ENCODE measurements at regions not wholly inside any gene's neighbourhood (a gene's known extent, or its start where the extent isn't known, plus 50 kb on each side); places are given as distances from the start of the nearest gene placed in this dataset.

DNA sequence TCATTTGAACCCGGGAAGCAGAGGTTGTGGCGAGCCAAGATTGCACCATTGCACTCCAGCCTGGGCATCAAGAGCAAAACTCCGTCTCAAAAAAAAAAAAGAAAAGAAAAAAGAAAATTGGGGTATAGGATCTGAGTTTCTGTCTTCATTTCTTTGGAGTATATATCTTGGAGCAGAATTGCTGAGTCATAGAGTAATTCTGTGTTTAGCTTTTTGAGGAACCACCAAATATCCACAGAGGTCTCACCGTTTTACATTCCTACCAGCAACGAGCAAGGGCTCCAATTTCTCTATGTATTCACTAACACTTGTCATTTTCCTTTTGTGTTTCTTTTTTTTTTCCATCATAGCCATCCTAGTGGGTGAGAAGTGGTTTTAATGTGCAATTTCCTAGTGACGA, 87.6 kb upstream of the TEX51 start:
- H3K27ac Mint-ChIP-seq = no peak overlapping the region
- no peaks in the 10 kb centered on the region for H3K36me3 Mint-ChIP-seq (ENCODE audit: low read depth)
- H3K4me3 Mint-ChIP-seq = no peak overlapping the region
- peaks cover 18% of the 10 kb centered on the region for H3K27me3 Mint-ChIP-seq (ENCODE audit: low read depth)
- no peaks in the 10 kb centered on the region for H3K4me1 Mint-ChIP-seq
- TF ChIP-seq, protein P1, sequence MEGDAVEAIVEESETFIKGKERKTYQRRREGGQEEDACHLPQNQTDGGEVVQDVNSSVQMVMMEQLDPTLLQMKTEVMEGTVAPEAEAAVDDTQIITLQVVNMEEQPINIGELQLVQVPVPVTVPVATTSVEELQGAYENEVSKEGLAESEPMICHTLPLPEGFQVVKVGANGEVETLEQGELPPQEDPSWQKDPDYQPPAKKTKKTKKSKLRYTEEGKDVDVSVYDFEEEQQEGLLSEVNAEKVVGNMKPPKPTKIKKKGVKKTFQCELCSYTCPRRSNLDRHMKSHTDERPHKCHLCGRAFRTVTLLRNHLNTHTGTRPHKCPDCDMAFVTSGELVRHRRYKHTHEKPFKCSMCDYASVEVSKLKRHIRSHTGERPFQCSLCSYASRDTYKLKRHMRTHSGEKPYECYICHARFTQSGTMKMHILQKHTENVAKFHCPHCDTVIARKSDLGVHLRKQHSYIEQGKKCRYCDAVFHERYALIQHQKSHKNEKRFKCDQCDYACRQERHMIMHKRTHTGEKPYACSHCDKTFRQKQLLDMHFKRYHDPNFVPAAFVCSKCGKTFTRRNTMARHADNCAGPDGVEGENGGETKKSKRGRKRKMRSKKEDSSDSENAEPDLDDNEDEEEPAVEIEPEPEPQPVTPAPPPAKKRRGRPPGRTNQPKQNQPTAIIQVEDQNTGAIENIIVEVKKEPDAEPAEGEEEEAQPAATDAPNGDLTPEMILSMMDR (IDR thresholded peaks at IDR 0.05; ENCODE audit: unreplicated experiment in 3 of 3) = no peak
- peaks cover 28% of the 10 kb centered on the region for H3K9me3 Mint-ChIP-seq

- H3K9me3 Mint-ChIP-seq = peaks cover 48% of the 10 kb centered on the region
These were observed 81.5 kb upstream of the TEX51 start for GRCh38 chr2:126817172-126817571.

DNA sequence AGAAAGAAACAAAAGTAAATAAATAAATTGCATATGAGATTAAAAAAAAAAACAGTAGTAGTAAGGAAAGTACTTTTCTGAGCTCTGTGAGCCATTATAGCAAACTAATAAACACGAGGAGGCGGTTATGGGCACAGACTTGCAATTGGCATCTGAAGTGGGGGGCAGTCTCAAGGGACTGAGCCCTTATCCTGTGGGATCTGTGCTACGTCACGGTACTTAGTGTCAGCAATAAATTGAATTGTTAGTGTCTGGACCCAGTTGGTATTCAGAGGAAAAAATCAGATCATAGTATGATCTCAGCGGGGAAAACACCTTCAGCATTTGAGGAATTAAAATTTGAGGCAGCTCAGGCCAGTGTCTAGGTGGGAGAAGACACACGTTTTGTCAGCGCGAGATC, 76.6 kb upstream of the TEX51 start:
- H3K27ac Mint-ChIP-seq = no peak overlapping the region
- peaks cover 22% of the 10 kb centered on the region for H3K9me3 Mint-ChIP-seq
- H3K4me3 Mint-ChIP-seq = no peak overlapping the region
- peaks cover 4% of the 10 kb centered on the region for H3K36me3 Mint-ChIP-seq (ENCODE audit: low read depth)
- H3K27me3 Mint-ChIP-seq (ENCODE audit: low read depth) = peaks cover 7% of the 10 kb centered on the region
- no peaks in the 10 kb centered on the region for H3K4me1 Mint-ChIP-seq
- TF ChIP-seq, protein P1 (IDR thresholded peaks at IDR 0.05; ENCODE audit: unreplicated experiment in 3 of 3) = no peak

More at GRCh38 chr2:126817172-126817571, 81.5 kb upstream of the TEX51 start:
- Mint-ChIP-seq H3K27me3 (ENCODE audit: low read depth) (peaks cover 13% of the 10 kb centered on the region), H3K4me3 (no peak overlapping the region), H3K4me1 (no peaks in the 10 kb centered on the region), H3K27ac (no peak overlapping the region), H3K36me3 (ENCODE audit: low read depth) (peaks cover 4% of the 10 kb centered on the region)
- TF ChIP-seq, protein P1 (IDR thresholded peaks at IDR 0.05; ENCODE audit: unreplicated experiment in 3 of 3) = no peak

- no peak overlapping the region for H3K4me3 Mint-ChIP-seq
- H3K9me3 Mint-ChIP-seq = peaks cover 14% of the 10 kb centered on the region
- H3K4me1 Mint-ChIP-seq = no peaks in the 10 kb centered on the region
- no peaks in the 10 kb centered on the region for H3K36me3 Mint-ChIP-seq (ENCODE audit: low read depth)
- TF ChIP-seq, protein P1 (IDR thresholded peaks at IDR 0.05; ENCODE audit: unreplicated experiment in 3 of 3) = no peak
- peaks cover 4% of the 10 kb centered on the region for H3K27me3 Mint-ChIP-seq (ENCODE audit: low read depth)
- H3K27ac Mint-ChIP-seq = no peak overlapping the region
These were observed 75.8 kb upstream of the TEX51 start for GRCh38 chr2:126822921-126823320.

GRCh38 chr2:126823951-126824350, 74.7 kb upstream of the TEX51 start:
- TF ChIP-seq, protein P1 (IDR thresholded peaks at IDR 0.05; ENCODE audit: unreplicated experiment in 3 of 3) = no peak
- H3K36me3 Mint-ChIP-seq (ENCODE audit: low read depth) = no peaks in the 10 kb centered on the region
- H3K4me3 Mint-ChIP-seq = no peak overlapping the region
- H3K27me3 Mint-ChIP-seq (ENCODE audit: low read depth) = peaks cover 4% of the 10 kb centered on the region
- no peak overlapping the region for H3K27ac Mint-ChIP-seq
- peaks cover 4% of the 10 kb centered on the region for H3K4me1 Mint-ChIP-seq
- H3K9me3 Mint-ChIP-seq = peaks cover 5% of the 10 kb centered on the region

- TF ChIP-seq, protein P1 (IDR thresholded peaks at IDR 0.05; ENCODE audit: unreplicated experiment in 3 of 3) = no peak
- no peak overlapping the region for H3K4me3 Mint-ChIP-seq
- no peaks in the 10 kb centered on the region for H3K36me3 Mint-ChIP-seq (ENCODE audit: low read depth)
- peaks cover 3% of the 10 kb centered on the region for H3K27me3 Mint-ChIP-seq (ENCODE audit: low read depth)
- H3K27ac Mint-ChIP-seq = no peak overlapping the region
- peaks cover 6% of the 10 kb centered on the region for H3K4me1 Mint-ChIP-seq
- peaks cover 2% of the 10 kb centered on the region for H3K9me3 Mint-ChIP-seq
These were observed 74.0 kb upstream of the TEX51 start for GRCh38 chr2:126824663-126825062.

Measured in nephron (organoid).